GM12892 (cell line): ENCODE measurements at regions not wholly inside any gene's neighbourhood (a gene's known extent, or its start where the extent isn't known, plus 50 kb on each side); places are given as distances from the start of the nearest gene placed in this dataset.
"Not testable (repeated sequence)": the region's sequence is repeated elsewhere in the genome, so short reads cannot be mapped to it uniquely, and the experiment has no call there.

Source experiments
- DNase-seq: peaks from one replicate; pipeline ENCODE4 v3.0.0; 2011; ENCODE audit not compliant: insufficient read length
- FAIRE-seq: peaks from 2 replicates; lab custom pipeline; 2011; peaks lifted over from hg19 to GRCh38; lab: Jason Lieb, UNC
- POLR2A ChIP-seq: IDR thresholded peaks from 2 replicates; pipeline ENCODE4 v1.6.1; 2011; ENCODE audit warnings: low read depth, low read length, control low read depth
- POLR2AphosphoS5 ChIP-seq: IDR thresholded peaks from 2 replicates; pipeline ENCODE4 v1.6.1; 2011; ENCODE audit warnings: low read depth, low read length, control low read depth
- TAF1 ChIP-seq: IDR thresholded peaks from 2 replicates; pipeline ENCODE4 v1.6.1; 2011; ENCODE audit warnings: low read depth, mild to moderate bottlenecking, control low read depth, low read length, borderline replicate concordance

- FAIRE-seq (no peak), DNase-seq (no peak)
- TF ChIP-seq POLR2A: no peak
- TF ChIP-seq TAF1: no peak
- TF ChIP-seq POLR2AphosphoS5: no peak
Measured at GRCh38 chr22:49404020-49404419, 423.7 kb downstream of the BRD1 start.

- TF ChIP-seq POLR2AphosphoS5: no peak
- no peak for TF ChIP-seq POLR2A
- TF ChIP-seq TAF1: no peak
- FAIRE-seq (no peak), DNase-seq (no peak)
Measured at GRCh38 chr22:49403102-49403501, 424.6 kb downstream of the BRD1 start.

- no peak for FAIRE-seq
- TF ChIP-seq POLR2AphosphoS5 (no peak), TAF1 (no peak), POLR2A (no peak)
Measured at GRCh38 chr22:49402169-49402568, 425.5 kb downstream of the BRD1 start.

GRCh38 chr22:49400941-49401598 lies 426.6 kb downstream of the BRD1 start:
- no peak for FAIRE-seq
- DNase-seq: no peak
- TF ChIP-seq POLR2AphosphoS5: no peak
- no peak for TF ChIP-seq TAF1
- no peak for TF ChIP-seq POLR2A

More at GRCh38 chr22:49402169-49402568, 425.5 kb downstream of the BRD1 start:
- no peak for DNase-seq

- no peak for FAIRE-seq
- TF ChIP-seq POLR2AphosphoS5 (no peak), TAF1 (no peak), POLR2A (no peak)
Measured at GRCh38 chr22:49400136-49400940, 427.3 kb downstream of the BRD1 start.

GRCh38 chr22:49398646-49399045 lies 429.0 kb downstream of the BRD1 start:
- no peak for DNase-seq
- TF ChIP-seq POLR2AphosphoS5: no peak
- TF ChIP-seq TAF1: no peak
- TF ChIP-seq POLR2A: no peak
- FAIRE-seq: no peak

More at GRCh38 chr22:49400136-49400940, 427.3 kb downstream of the BRD1 start:
- DNase-seq: no peak

- DNase-seq (no peak), FAIRE-seq (no peak)
- TF ChIP-seq POLR2A: no peak
- TF ChIP-seq TAF1: no peak
- no peak for TF ChIP-seq POLR2AphosphoS5
Measured at GRCh38 chr22:49398115-49398514, 429.6 kb downstream of the BRD1 start.

- FAIRE-seq: no peak
- DNase-seq: no peak
- no peak for TF ChIP-seq POLR2AphosphoS5
Measured at GRCh38 chr22:49396817-49397216, 430.9 kb downstream of the BRD1 start.

- TF ChIP-seq POLR2AphosphoS5: no peak
- TF ChIP-seq POLR2A: no peak
- no peak for TF ChIP-seq TAF1
- no peak for DNase-seq
- FAIRE-seq: no peak
Measured at GRCh38 chr22:49395617-49396016, 432.1 kb downstream of the BRD1 start.

GRCh38 chr22:49395062-49395461 lies 432.6 kb downstream of the BRD1 start:
- DNase-seq, FAIRE-seq: not testable (repeated sequence)

- DNase-seq: no peak
Measured at GRCh38 chr22:49394116-49394785, 433.4 kb downstream of the BRD1 start.

GRCh38 chr22:49393526-49393925 lies 434.1 kb downstream of the BRD1 start:
- FAIRE-seq: no peak
- DNase-seq: no peak
- TF ChIP-seq POLR2A: no peak
- no peak for TF ChIP-seq TAF1
- TF ChIP-seq POLR2AphosphoS5: no peak

More at GRCh38 chr22:49394116-49394785, 433.4 kb downstream of the BRD1 start:
- FAIRE-seq: no peak
- TF ChIP-seq POLR2A (no peak), POLR2AphosphoS5 (no peak), TAF1 (no peak)
